CD1c-positive myeloid dendritic cell (primary cell): ENCODE measurements at regions not wholly inside any gene's neighbourhood (a gene's known extent, or its start where the extent isn't known, plus 50 kb on each side); places are given as distances from the start of the nearest gene placed in this dataset.
"Not testable (repeated sequence)": the region's sequence is repeated elsewhere in the genome, so short reads cannot be mapped to it uniquely, and the experiment has no call there.

Source experiments
- DNase-seq: peaks from one replicate; pipeline ENCODE4 v3.0.0-alpha.2; 2016; ENCODE audit errors: extremely low spot score

DNA sequence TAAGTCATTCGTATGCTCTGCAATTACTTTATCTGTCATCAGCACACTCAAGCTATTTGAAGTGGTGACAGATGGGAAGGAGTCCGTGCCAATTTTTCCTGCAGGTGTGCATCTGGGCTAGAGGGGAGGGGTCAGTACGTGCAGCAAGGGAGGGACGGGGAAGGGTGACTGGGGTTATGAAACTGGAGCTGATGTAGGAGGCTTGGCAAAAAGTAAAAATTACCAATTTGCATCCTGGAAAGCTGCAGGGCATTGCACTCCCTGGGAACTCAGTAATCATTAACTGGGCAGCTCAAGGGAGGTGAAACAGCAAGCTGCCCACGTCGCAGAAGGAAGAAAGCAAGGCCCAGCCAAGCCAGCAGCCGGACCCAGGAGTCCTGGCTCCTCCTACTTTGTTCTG is 87.1 kb upstream of the TMEM45B start:
- DNase-seq: no peak

DNA sequence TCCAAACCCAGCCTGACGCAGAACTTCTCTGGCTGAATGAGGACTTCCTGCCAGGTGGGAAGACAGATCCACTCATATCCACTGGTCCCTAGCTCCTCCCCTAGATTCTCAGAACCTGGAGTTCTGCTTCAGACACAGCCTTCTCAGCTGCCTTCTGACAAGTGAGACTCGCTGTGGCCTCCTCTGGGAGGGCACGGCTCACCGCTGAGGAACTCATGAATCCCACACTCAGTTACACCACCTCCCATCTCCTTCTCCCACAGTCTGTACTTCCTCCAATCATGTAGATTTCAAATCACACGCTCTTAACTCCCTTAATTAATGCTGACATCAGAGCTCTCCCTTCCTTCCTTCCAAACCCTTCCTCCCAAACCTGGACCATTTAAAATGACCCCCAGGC is 86.4 kb upstream of the TMEM45B start:
- DNase-seq: no peak

DNA sequence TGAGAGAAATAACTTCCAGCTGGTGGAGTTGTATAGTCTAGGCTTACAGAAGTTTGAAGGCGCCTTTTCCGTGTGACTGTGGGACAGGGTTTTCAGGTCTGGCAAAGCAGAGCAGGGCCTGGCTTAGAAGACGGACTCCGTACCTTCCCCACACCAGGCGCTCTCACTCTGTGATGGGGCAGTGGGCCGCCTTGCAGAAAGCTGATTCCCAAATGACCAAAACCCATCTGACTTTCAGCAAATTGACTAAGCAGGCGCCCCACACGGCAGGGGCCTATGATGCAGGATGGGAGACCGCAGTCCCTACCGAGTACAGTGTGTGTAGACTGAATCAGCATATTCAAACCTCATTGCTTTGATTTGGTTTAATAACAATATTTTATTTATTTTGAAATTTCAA is 85.8 kb upstream of the TMEM45B start:
- DNase-seq: no peak

DNA sequence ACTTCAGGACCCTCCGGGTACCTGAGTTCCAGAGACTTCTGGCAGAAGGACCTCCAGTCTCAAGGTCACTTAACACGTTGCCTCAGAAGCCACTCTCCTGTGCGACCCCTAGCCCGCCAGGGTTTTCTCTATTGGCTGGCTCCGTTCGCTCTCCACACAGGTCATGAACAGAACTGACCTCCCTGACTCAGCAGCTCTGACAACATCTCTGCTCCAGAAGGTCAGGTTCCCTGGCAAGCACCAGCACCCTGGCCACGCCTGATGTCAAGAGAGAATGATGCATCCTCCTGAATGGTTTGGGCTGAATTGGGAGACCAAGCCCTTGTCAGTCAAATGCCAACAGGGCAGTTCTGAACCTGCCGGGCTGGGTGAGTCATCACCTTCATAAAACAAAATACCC is 84.3 kb upstream of the TMEM45B start:
- no peak for DNase-seq

DNA sequence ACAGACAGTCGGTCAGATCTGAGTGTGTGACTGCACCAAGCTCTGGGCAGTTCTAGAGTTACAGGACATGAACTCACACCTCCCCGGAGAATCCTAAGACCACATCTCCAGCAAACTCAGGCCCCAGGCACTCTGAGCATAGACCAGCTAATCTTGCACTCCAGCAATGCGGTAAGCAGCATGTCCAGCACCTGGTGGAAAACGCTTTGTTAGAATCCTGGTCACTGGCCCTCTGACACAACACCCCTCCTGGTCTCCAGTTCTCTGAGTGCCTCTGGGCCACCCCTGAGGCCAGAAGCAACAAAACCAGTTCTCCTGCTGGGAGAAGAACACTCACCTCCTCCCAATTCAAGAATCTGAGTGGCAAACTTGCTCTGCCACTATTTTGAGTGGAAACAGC is 82.7 kb upstream of the TMEM45B start:
- DNase-seq: no peak

DNA sequence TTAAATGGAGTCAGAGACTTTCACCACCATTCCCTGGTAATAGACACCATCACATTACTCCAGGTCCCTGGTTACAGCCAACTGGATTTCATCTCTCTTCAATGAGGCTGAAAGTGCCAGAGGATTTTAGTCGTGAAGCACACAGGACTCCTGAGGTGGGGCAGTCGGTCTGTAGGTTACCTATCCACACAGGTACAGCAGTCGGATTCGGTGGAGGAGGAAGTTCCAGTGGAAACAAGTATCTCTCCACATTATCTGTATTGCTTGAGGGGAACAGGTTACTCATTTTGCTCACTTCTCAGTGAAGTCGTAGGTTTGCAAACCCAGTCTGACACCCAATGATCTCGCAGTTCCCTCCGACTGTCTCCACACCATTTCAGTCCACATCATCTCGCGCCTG is 82.3 kb upstream of the TMEM45B start:
- no peak for DNase-seq

DNA sequence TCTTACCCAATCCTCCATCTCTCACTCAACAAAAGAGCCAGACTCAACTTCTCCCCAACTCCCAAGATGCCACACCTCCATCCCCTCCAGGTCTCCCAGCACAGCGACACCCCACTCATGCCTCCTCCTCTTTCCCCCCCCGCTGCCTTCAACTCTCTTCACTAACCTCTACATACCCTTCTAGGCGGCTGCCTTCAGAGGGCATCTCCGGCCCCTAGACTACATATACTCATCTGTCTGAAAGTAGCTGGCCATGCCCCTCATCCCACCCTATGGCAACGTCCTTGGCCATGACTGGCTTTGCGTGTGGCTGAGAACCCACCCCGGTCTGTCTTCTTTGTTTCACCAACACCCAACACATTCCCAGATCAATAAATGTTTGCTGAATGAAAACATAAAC is 81.7 kb upstream of the TMEM45B start:
- no peak for DNase-seq

DNA sequence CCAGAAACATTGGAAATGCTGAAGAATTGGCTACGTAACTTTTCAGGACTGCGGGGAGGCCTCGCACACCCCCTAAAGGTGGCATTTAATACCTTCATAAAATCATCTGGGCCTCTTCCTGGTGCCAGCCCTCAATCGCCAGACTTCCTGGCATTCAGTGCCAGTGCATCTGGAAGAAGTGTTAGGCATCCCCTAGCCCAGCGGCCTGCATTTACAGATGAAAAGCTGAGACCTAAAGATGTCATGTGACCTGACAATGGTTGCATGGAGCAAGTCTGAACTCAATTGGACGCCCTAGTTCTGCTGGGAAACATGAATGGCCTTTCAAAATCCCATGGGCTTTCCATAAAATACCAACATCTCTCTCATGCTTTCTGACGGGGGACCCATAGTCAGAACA is 81.0 kb upstream of the TMEM45B start:
- DNase-seq: no peak

DNA sequence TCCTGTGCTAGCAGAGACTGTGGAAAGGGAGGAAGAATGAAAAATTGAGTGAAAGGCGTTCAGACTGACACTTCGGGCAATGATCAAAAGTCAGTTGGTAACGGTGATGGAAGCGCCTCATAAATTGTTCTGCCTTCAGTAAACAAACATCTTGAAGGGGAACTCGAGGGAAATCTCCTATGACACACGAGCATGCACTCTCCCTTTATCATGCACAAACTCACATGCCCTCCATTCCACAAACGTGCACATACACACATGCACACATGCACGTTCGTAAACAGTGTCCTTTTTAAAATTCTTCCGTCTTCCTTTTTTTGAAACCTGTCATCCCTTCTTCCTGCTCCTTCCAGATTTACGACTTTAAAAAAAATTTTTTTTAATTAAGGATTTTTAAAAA is 77.8 kb upstream of the TMEM45B start:
- no peak for DNase-seq

DNA sequence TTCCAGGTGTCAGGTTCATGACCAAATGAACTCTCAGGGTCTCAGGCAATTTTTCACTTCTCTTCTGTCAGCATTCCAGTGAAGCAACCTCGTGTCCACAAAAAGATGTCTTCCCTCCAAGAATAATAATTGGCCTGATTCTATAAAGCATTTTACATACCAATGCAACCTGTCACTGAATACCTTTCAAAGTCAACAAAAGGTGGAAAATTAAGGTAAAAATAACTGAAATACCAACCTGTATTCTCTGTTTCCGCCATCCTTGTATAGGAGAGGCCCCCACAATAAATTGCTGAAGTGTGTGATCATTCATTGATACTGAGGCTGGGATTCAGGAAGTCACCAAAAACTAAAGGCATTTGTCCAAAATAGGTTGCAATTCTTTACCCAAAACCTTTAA is 77.4 kb upstream of the TMEM45B start:
- no peak for DNase-seq

DNA sequence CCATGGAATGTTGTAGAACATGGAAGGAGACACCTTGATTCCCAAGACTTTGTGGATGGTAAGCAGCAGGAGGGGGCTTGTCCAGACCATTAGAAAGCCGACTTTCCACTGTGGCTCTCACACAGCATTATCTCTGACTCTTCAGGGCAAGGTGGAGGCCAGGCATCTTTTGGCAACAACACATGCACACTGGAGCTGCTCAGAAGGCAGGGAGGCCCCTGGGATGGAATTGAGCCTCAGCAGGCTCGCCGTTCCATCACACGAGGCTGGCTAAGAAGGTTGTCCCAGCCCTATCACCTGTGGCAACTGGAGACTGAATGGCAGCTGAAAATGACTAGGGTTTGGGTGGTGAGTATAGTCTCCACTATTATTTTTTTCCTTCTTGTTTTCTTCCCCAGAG is 76.3 kb upstream of the TMEM45B start:
- no peak for DNase-seq

DNA sequence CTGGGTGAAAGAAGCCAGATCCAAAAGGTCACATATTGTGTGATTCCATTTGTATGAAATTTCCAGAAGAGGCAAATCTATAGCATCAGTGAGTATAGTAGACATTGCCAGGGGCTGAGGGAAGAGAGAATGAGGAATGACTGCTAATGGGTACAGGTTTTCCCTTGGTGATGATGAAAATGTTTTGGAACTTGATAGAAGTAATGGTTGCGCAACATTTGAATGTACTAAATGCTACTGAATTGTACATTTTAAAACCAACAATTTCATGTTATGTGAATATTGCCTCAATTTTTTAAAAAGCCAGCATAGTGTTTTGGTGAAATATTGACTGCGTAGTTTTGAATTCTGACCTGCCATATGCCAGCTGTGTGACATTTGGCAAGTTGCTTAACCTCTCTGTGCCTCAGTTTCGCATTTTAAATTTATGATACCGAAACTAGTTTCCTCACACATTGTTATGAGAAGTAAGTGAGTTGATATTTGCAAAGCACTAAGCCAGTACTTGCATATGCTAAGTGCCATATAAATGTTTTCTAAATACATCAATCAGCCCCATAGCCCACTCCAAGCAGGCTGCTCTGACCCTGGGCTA is 75.4 kb upstream of the TMEM45B start:
- no peak for DNase-seq

DNA sequence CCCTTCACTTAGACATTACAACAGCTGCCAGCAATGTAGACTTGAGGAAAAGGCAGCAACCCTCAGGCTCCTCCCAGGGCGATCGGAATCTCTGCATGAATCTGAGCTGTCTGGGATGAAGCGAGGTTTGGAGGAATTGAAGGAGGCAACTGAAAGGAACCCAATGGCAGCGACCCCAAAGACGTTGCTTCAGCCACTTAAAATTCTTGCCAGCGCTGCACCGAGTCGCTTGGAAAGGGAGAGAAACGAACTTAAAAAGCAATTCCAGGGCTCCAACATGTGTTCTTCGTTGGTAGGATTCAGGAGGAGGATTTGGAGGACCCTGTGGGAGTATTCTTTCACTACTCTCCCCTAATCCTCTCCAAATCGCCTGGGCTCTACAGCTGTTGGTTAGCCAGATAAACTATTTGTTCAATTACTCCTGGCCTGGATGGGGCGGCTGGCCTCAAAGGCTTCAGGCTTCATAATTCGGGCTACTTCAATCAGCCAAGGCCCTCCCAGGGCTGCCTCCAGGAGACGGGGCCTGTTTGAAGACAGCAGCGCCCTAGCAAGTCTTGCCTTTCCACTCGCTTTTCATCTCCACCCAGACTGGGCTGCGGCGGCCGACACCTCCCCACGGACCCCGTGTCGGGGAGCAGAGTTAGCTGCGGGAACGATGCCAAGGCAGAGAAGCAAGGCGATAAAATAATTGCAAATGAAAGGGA is 72.4 kb upstream of the TMEM45B start:
- no peak for DNase-seq

DNA sequence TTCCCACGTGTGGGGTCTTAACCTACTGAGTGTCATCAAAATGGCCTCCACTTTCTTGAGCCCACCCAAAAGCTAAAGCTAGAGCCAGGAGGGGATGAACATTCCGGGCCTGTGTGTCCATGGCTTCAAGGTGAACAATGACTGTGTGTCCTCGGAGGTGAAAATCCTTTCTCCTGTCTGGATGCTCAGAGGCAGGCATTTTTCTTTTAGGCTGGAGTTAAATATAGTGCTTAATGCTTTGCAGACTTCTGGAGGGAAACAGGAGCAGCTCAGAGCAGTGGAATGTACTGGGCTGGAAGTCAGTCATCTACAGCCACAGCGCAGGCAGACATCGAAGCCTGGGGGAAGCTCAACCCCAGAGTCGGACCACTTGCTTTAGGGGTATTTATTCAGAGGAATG is 68.6 kb upstream of the TMEM45B start:
- no peak for DNase-seq

DNA sequence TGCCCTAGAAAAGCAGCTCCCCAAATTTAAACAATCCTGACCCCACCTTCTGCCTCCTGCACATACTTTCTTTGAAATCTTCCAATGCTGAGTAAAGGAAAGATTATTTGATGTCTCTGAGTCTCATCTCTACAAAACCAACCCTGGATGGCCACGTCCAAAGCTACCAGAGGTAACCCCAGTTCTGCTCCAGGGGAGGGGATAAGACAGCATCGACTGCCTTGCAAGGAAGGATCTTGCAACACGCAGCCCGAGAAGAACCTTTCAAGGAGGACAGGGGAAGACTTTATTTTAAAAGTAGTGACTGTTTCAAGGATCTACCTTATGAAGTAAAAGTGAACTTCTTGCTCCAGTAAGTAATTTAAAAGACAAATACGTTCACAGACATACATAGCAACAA is 66.5 kb upstream of the TMEM45B start:
- DNase-seq: no peak

DNA sequence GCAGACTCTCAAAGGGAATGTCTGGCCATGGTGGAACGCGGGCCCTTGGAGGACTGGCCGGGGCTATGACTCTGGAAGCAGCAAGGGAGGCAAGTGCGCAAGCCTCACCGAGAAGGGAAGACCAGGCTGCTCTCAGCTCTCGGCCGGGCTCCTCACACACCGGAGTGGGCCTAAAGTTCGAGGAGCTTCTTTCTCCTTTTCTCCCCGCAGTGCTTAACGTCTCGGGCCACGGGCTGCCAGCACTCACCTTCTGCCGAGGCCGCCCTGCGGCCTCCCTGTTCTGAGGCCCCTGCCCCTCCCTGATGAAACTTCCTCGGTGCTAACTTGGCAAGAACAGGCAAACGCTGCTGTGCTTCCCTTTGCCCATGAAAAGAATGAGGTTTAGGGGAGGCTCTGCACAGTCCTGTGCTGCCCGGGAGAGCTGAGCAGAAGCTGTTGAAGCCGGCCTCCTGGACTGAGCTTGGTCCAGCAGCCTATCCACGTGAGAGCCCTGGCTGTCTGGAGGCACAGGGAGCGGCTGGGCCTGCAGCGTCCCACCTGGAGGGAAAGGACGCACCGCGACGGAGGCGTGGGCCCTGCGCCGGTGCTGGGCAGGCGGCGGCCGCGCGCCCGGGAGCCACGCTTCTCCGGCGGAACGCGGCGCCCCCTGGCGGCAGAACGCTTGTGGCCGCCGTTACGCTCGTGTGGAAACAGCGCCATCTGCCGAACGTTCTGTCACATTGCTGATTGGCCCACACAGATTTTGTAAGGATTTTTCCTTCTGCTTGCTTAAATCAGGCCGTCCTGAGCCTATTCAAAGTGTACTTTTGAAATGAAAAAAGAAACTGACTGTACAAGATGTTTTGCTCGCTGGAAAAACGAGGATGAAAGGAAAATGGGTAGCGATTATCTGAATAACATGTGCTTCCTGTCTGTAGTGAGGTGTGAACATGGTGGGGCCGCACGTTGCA is 65.0 kb upstream of the TMEM45B start:
- peak; percentile 89 for DNase-seq

DNA sequence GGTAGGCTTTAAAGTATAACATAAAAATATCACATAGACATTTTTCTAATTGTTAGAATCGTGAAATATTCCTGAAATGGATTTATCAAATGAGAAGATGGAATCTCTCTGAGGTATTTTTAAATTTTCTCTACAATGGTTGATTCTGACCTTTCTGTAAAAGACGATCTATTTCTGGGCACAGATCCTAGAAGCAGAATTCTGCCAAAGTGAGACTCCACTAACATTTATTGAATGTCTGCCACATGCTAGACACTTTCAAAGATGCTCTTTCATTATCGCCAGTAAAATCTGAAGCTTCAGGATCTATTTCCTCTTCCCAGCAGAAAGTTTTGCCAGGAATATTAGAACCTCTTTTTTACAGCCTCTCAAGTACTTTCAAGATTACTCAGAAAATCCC is 64.1 kb upstream of the TMEM45B start:
- no peak for DNase-seq

DNA sequence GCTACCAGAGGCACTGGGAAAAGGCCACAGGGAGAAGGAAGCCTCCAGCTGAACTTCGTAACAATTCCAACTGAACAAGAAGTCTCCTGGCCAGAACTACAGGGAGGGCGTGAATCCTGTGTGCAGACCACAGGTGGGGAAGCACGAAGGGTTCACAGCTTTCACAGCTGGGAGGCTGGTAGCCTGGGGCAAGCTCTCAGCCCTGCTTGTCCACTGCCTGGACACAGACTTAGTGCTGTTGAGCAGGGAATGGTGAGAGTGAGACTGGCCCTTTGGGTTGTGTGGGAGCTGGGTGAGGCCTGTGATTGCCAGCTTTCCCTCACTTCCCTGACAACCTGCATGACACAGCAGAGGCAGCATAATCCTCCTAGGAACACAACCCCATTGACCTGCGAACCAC is 52.1 kb upstream of the TMEM45B start:
- not testable (repeated sequence) for DNase-seq

DNA sequence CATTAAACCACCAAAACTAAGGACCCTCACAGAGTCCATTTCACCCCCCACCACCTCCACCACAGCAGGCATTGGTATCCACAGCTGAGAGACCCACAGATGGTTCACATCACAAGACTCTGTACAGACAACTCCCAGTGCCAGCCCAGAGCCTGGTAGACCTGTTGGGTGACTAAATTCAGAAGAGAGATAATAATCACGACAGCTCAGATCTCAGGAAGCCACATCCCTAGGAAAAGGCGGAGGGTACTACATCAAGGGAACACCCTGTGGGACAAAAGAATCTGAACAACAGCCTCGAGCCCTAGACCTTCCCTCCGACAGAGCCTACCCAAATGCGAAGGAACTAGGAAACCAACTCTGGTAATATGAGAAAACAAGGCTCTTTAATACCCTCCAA is 51.4 kb upstream of the TMEM45B start:
- DNase-seq: not testable (repeated sequence)
